ENCODE measurements at regions not wholly inside any gene's neighbourhood (a gene's known extent, or its start where the extent isn't known, plus 50 kb on each side); places are given as distances from the start of the nearest gene placed in this dataset.

GRCh38 chr4:136540747-136541146 is 991.5 kb downstream of the PCDH18 start:
- DNase-seq (ENCODE audit: low spot score) = no peak

- no peak for DNase-seq (ENCODE audit: low spot score)
Observed at GRCh38 chr4:136528131-136528530, 1004.2 kb downstream of the PCDH18 start.

DNA sequence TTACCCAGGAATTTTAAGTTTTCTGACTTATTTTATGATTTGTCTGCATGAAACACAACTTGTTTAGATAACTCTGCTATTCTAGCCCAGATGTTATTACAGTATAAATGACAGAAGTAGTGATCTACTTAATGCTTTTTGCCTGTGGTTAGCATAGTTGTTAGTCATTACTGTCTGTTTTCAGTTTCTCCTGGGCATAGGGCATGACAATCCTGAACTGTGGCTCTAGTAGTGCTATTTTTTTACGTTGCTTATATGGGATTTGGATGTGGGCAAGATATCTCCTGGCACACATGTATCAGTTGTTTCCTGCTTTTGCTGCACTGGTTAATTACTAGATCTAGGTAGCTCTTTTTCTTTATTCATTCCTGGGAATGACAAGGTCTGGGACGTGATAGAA is 1005.8 kb downstream of the PCDH18 start:
- DNase-seq (ENCODE audit: low spot score) = no peak

DNA sequence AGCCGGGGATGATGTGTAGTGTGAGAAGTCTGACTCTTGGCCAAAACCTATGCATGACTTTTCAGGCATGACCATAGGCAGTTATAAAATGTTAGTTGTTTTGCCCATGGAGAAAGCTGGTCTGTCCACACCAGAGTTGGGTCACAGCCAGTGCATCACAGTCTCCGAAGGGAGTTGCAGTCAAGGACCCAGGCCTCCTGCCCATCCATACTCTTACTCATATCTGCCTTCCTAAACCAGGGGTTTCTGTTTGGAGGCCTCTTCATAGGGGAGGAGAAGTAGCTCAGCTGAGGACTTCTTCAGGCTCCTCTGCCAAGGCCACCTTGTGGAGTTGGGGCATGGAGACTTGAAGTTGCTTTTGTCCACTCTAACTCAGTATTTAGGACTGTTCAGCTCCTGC is 1008.3 kb downstream of the PCDH18 start:
- DNase-seq (ENCODE audit: low spot score) = no peak

DNA sequence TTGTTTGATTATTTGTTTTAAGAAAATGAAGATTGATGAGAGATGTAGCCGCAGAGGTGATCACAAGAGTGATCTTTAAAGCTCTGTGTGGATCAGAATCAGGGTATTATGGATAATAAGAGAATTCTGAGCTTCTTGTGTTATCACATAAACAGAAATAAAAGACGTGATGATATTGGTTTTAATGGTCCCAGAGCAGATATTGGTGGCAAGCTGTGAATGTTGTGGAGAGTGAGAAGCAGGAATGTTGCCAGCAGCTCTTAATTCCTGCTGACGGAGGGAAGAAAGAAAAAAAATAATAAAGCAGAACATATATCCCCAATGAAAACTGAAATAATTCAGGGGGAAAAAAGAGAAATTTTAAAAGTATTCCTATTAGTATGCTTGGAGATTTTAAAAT is 1015.9 kb downstream of the PCDH18 start:
- DNase-seq (ENCODE audit: low spot score) = no peak

GRCh38 chr4:136505020-136505419 is 1027.3 kb downstream of the PCDH18 start:
- DNase-seq (ENCODE audit: low spot score) = no peak

- no peak for DNase-seq (ENCODE audit: low spot score)
Observed at GRCh38 chr4:136495851-136496250, 1036.4 kb downstream of the PCDH18 start.

DNA sequence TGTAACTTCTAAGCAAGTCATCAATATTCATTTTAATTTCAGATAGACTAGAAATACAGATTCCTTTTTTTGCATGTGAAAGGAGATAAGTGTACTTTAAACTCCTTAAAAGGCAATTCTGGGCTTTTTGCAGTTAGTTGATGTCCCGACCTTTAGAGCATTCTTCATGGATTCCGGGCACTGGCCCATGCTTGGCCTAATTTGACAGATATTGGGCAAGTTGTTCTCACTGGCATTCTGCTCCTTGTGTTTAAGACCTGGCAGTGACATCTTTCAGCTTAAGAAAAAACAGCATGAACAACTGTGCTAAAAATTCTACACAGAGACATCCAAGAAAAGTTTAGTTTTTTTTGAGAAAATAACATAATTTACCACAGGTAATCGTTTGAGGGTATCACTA is 1037.2 kb downstream of the PCDH18 start:
- DNase-seq (ENCODE audit: low spot score) = peak; percentile 12

DNA sequence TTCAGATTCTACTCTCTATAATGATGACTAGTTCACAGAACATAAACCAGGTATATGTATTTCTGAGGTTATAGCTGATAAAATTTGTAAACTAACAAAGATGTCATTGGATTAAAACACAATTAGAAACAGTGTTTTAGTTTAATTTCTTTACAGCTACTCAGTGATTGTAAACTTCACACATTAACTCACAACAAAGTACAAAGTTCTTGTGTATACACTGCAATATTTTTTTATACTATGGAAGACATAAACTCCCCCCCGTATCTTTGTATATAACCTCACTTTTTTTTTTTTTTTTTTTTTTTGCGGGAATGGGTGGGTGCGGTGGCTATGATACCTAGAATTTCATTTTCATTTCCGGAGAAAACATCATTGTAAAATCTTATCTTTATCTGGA is 1043.2 kb downstream of the PCDH18 start:
- no peak for DNase-seq (ENCODE audit: low spot score)

DNA sequence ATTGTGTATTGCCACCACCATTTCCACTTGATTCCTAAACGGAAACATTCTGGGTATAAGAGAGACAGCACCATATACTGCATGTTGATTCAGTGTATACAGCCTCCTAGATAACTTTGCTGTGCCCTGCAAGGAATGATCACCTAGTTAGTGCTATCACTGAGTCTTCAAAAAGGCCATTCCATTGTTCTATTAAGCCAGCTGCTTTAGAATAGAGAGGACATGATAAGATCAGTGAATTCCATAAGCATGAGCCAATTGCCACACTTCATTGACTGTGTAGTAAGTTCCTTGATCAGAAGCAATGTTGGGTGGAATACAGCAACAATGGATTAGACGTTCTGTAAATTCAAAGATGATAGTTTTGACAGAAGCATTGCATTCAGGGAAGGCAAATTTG is 1047.3 kb downstream of the PCDH18 start:
- DNase-seq (ENCODE audit: low spot score) = no peak

- DNase-seq (ENCODE audit: low spot score) = no peak
Observed at GRCh38 chr4:136476753-136477152, 1055.5 kb downstream of the PCDH18 start.

DNA sequence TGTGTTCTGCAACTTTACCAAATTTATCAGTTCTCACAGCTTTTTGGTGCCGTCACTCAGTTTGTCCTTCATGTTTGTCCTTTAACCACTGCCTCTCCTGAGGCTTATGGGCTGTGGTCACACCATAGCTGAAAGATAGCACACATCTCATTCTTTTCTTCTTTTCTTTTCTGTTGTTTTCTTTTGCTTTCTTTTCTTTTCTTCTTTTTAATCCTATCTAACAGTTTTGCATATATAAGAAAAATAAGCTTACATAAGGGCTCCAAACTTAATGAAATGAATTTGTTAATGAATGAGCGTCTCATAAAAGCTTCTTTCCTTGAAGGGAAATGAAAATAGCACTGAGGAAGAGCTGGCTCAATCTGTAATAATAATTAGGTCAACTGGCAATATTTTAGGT is 1061.2 kb downstream of the PCDH18 start:
- DNase-seq (ENCODE audit: low spot score) = no peak

GRCh38 chr4:136465691-136466090 is 1066.6 kb downstream of the PCDH18 start:
- no peak for DNase-seq (ENCODE audit: low spot score)

DNA sequence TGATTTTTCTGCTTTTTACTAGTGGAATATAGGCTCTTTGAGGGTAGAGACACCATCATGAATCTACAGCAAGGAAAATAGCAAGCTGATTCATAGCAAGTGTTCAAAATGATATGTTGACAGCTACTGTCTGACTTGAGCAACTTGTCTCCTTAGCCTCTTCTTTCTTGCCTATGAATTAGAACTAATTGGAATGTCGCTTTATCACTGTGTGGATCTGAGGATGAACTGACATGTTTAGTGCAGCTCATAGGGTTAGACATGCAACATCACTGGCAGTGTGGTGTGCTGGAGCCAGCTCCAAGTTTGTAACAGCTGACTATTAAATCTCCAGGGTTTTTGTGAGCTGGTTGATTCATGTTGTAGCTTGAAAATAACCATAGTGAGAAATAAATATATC is 1068.4 kb downstream of the PCDH18 start:
- no peak for DNase-seq (ENCODE audit: low spot score)

- no peak for DNase-seq (ENCODE audit: low spot score)
Observed at GRCh38 chr4:136461533-136461932, 1070.8 kb downstream of the PCDH18 start.

DNA sequence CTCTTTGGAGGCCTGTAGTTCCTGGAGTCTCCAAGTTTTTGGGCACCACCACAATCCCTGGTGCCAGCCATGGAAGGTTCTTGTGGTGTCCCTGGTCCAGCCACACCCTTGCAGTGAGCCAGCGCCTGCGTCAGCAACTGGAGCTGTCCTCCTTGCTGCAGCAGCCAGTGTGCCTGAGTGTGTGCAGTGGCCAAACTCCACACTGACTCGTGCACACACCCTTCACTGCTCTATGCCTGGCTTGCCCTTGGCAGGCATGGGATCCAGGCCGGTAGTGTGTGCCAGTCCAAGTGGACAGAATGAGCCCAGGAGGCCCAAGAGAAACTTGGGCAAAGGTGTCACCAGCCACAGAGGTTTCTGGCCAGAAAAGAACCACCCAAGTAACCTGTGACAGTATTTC is 1074.0 kb downstream of the PCDH18 start:
- no peak for DNase-seq (ENCODE audit: low spot score)

- no peak for DNase-seq (ENCODE audit: low spot score)
Observed at GRCh38 chr4:136457577-136457976, 1074.7 kb downstream of the PCDH18 start.

GRCh38 chr4:136457004-136457403 is 1075.3 kb downstream of the PCDH18 start:
- no peak for DNase-seq (ENCODE audit: low spot score)

DNA sequence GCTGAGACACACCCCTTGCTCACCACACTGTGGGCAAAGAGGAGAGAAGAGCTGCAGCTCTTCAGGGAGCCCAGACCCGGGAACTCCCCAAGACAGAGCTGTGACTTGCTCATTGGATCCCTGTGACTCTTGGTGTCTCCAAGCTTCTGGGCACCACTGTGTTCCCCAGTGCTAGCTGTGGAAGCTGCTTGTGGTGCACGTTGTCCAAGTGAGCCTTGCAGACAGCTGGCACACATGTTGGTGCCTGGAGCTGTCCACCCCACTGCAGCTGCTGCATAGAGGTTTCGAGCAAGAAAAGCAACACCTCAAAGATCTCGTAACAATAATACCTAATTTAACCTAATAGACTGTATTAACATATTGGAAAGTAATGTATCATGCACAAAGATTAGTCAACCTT is 1089.3 kb downstream of the PCDH18 start:
- DNase-seq (ENCODE audit: low spot score) = no peak

GRCh38 chr4:136442447-136442846 is 1089.8 kb downstream of the PCDH18 start:
- DNase-seq (ENCODE audit: low spot score) = no peak

- DNase-seq (ENCODE audit: low spot score) = no peak
Observed at GRCh38 chr4:136441629-136442282, 1090.5 kb downstream of the PCDH18 start.

- DNase-seq (ENCODE audit: low spot score) = no peak
Observed at GRCh38 chr4:136438645-136439044, 1093.6 kb downstream of the PCDH18 start.

DNA sequence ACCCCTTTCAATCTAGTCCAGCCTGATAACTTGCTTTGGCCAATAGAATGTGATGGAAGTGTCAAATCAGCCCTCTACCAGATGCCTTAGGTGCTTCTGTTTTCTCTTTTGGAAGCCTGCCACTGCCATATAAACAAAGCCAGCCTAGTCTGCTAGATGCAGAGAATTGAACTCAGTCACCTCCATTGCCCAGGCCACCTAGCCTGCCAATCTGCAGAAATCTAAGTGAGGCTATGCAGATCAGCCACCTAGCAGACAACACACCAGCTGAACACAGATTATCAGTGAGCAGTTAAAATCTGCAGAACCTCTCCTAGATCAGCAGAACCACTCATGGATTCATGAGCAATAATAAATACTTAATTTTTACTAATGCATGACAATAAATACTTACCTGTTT is 1108.2 kb downstream of the PCDH18 start:
- no peak for DNase-seq (ENCODE audit: low spot score)

- no peak for DNase-seq (ENCODE audit: low spot score)
Observed at GRCh38 chr4:136414981-136415380, 1117.3 kb downstream of the PCDH18 start.

GRCh38 chr4:136412708-136413107 is 1119.6 kb downstream of the PCDH18 start:
- no peak for DNase-seq (ENCODE audit: low spot score)
